IMR-90 (cell line): ENCODE measurements at regions not wholly inside any gene's neighbourhood (a gene's known extent, or its start where the extent isn't known, plus 50 kb on each side); places are given as distances from the start of the nearest gene placed in this dataset.

Experiments used
- FOS ChIP-seq: fragments of 150-350 bp; IDR thresholded peaks from 2 replicates; pipeline ENCODE4 v1.6.1; 2016; ENCODE audit warnings: low read depth, low read length
- POLR2A ChIP-seq: IDR thresholded peaks from 2 replicates; pipeline ENCODE4 v1.6.1; 2012; ENCODE audit warnings: mild to moderate bottlenecking, low read depth, low read length
- RAD21 ChIP-seq: IDR thresholded peaks from 2 replicates; pipeline ENCODE4 v1.6.1; 2012; ENCODE audit warnings: low read length, improper control_type of control experiment
- TF ChIP-seq, protein P1 (sequence below): conservative IDR thresholded peaks from 2 replicates; pipeline ENCODE4 v1.5.1; 2012; ENCODE audit warnings: mild to moderate bottlenecking, low read depth, low read length, improper control_type of control experiment

DNA sequence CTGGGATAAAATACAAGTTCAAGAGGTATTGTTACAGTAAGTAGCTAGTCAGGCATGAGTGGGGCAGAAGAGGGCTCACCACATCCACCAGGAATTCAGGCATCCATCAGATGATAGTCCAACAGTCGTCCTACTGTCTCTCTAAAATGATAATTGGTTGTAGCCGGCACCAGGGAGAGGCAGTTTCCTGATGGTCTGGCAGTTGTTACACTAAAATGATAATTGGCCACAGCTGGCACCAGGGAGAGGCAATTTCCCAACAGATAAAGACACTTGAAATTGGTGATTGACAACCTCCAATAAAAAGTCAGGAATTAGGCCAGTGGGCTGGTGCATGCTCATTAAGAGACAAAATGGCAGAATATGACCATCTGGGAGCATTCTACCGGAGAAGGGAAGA, 545.8 kb downstream of the AMY1C start:
- TF ChIP-seq POLR2A (no peak), FOS (no peak), RAD21 (no peak)
- TF ChIP-seq, protein P1, sequence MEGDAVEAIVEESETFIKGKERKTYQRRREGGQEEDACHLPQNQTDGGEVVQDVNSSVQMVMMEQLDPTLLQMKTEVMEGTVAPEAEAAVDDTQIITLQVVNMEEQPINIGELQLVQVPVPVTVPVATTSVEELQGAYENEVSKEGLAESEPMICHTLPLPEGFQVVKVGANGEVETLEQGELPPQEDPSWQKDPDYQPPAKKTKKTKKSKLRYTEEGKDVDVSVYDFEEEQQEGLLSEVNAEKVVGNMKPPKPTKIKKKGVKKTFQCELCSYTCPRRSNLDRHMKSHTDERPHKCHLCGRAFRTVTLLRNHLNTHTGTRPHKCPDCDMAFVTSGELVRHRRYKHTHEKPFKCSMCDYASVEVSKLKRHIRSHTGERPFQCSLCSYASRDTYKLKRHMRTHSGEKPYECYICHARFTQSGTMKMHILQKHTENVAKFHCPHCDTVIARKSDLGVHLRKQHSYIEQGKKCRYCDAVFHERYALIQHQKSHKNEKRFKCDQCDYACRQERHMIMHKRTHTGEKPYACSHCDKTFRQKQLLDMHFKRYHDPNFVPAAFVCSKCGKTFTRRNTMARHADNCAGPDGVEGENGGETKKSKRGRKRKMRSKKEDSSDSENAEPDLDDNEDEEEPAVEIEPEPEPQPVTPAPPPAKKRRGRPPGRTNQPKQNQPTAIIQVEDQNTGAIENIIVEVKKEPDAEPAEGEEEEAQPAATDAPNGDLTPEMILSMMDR = no peak
